Adipocyte (in vitro differentiated cells): ENCODE measurements at regions not wholly inside any gene's neighbourhood (a gene's known extent, or its start where the extent isn't known, plus 50 kb on each side); places are given as distances from the start of the nearest gene placed in this dataset.
A peak's percentile ranks its signal among the peaks of the same experiment; 100 is the strongest.

Experiments used
- DNase-seq: peaks from one replicate; pipeline ENCODE4 v3.0.0-alpha.2; 2015; ENCODE audit warnings: low read depth
- H3K27me3 ChIP-seq: replicated peaks from 2 replicates; pipeline ENCODE4 v1.7.0; 2013; ENCODE audit warnings: mild to moderate bottlenecking, low read length, moderate library complexity; ENCODE audit not compliant: control insufficient read depth, insufficient read depth
- H3K36me3 ChIP-seq: 2 replicates; pipeline ENCODE4 v1.7.0; 2013; ENCODE audit warnings: low read length, mild to moderate bottlenecking, moderate library complexity; ENCODE audit not compliant: control insufficient read depth, insufficient read depth, severe bottlenecking
- H3K4me1 ChIP-seq: 2 replicates; pipeline ENCODE4 v1.7.0; 2013; ENCODE audit warnings: mild to moderate bottlenecking, low read length, moderate library complexity; ENCODE audit not compliant: control insufficient read depth, insufficient read depth
- H3K4me3 ChIP-seq: 2 replicates; pipeline ENCODE4 v1.7.0; 2013; ENCODE audit warnings: mild to moderate bottlenecking, low read length, moderate library complexity
- H3K9ac ChIP-seq: 2 replicates; pipeline ENCODE4 v1.7.0; 2013; ENCODE audit warnings: mild to moderate bottlenecking, low read length, moderate library complexity
- H3K9me3 ChIP-seq: 2 replicates; pipeline ENCODE4 v1.7.0; 2013; ENCODE audit warnings: mild to moderate bottlenecking, low read length, moderate library complexity; ENCODE audit not compliant: control insufficient read depth

GRCh38 chr2:204274991-204275390, 270.3 kb upstream of the PARD3B start:
- DNase-seq, result no peak
- H3K4me3 ChIP-seq, result no peak overlapping the region
- H3K9me3 ChIP-seq, result peaks cover 3% of the 10 kb centered on the region
- no peaks in the 10 kb centered on the region for H3K36me3 ChIP-seq
- no peak overlapping the region for H3K9ac ChIP-seq
- peaks cover 4% of the 10 kb centered on the region for H3K27me3 ChIP-seq
- peaks cover 8% of the 10 kb centered on the region for H3K4me1 ChIP-seq

- no peak overlapping the region for H3K4me3 ChIP-seq
- H3K4me1 ChIP-seq, result peaks cover 11% of the 10 kb centered on the region
- H3K36me3 ChIP-seq, result no peaks in the 10 kb centered on the region
- no peak overlapping the region for H3K9ac ChIP-seq
- no peak for DNase-seq
- H3K27me3 ChIP-seq, result peaks cover 4% of the 10 kb centered on the region
- H3K9me3 ChIP-seq, result no peaks in the 10 kb centered on the region
These were observed 268.0 kb upstream of the PARD3B start for GRCh38 chr2:204277226-204277625.

- Histone ChIP-seq H3K9me3 (no peaks in the 10 kb centered on the region), H3K27me3 (peaks cover 4% of the 10 kb centered on the region), H3K9ac (no peak overlapping the region), H3K36me3 (no peaks in the 10 kb centered on the region), H3K4me3 (no peak overlapping the region), H3K4me1 (peaks cover 11% of the 10 kb centered on the region)
- no peak for DNase-seq
These were observed 266.8 kb upstream of the PARD3B start for GRCh38 chr2:204278454-204278853.

- Histone ChIP-seq H3K36me3 (no peaks in the 10 kb centered on the region), H3K27me3 (peaks cover under 1% of the 10 kb centered on the region), H3K9me3 (no peaks in the 10 kb centered on the region), H3K4me1 (peaks cover 11% of the 10 kb centered on the region), H3K9ac (no peak overlapping the region), H3K4me3 (no peak overlapping the region)
- DNase-seq, result no peak
These were observed 265.5 kb upstream of the PARD3B start for GRCh38 chr2:204279819-204280218.

- no peak for DNase-seq
- Histone ChIP-seq H3K4me1 (peaks cover 11% of the 10 kb centered on the region), H3K36me3 (no peaks in the 10 kb centered on the region), H3K4me3 (no peak overlapping the region), H3K27me3 (no peaks in the 10 kb centered on the region), H3K9ac (no peak overlapping the region), H3K9me3 (no peaks in the 10 kb centered on the region)
These were observed 265.0 kb upstream of the PARD3B start for GRCh38 chr2:204280262-204280668.

GRCh38 chr2:204282081-204282480, 263.2 kb upstream of the PARD3B start:
- H3K9ac ChIP-seq, result no peak overlapping the region
- no peak for DNase-seq
- no peak overlapping the region for H3K4me3 ChIP-seq

GRCh38 chr2:204282525-204282924, 262.8 kb upstream of the PARD3B start:
- no peaks in the 10 kb centered on the region for H3K9me3 ChIP-seq
- no peak overlapping the region for H3K9ac ChIP-seq
- H3K4me1 ChIP-seq, result peaks cover 11% of the 10 kb centered on the region
- no peaks in the 10 kb centered on the region for H3K27me3 ChIP-seq
- peak; percentile 12 for DNase-seq
- no peaks in the 10 kb centered on the region for H3K36me3 ChIP-seq
- no peak overlapping the region for H3K4me3 ChIP-seq

More at GRCh38 chr2:204282081-204282480, 263.2 kb upstream of the PARD3B start:
- Histone ChIP-seq H3K9me3 (no peaks in the 10 kb centered on the region), H3K36me3 (no peaks in the 10 kb centered on the region), H3K4me1 (peaks cover 11% of the 10 kb centered on the region), H3K27me3 (no peaks in the 10 kb centered on the region)

GRCh38 chr2:204289066-204289465, 256.2 kb upstream of the PARD3B start:
- Histone ChIP-seq H3K4me3 (no peak overlapping the region), H3K9me3 (no peaks in the 10 kb centered on the region), H3K27me3 (peaks cover 3% of the 10 kb centered on the region), H3K4me1 (peaks cover 7% of the 10 kb centered on the region), H3K36me3 (no peaks in the 10 kb centered on the region), H3K9ac (no peak overlapping the region)
- peak; percentile 64 for DNase-seq

- no peak overlapping the region for H3K9ac ChIP-seq
- H3K36me3 ChIP-seq, result no peaks in the 10 kb centered on the region
- DNase-seq, result no peak
- H3K4me1 ChIP-seq, result peaks cover 7% of the 10 kb centered on the region
- no peak overlapping the region for H3K4me3 ChIP-seq
- H3K27me3 ChIP-seq, result peaks cover 3% of the 10 kb centered on the region
- H3K9me3 ChIP-seq, result no peaks in the 10 kb centered on the region
These were observed 252.8 kb upstream of the PARD3B start for GRCh38 chr2:204292439-204292838.

GRCh38 chr2:204293884-204294747, 251.2 kb upstream of the PARD3B start:
- Histone ChIP-seq H3K27me3 (peaks cover 3% of the 10 kb centered on the region), H3K4me1 (peaks cover 7% of the 10 kb centered on the region), H3K9ac (no peak overlapping the region), H3K4me3 (no peak overlapping the region), H3K9me3 (no peaks in the 10 kb centered on the region), H3K36me3 (no peaks in the 10 kb centered on the region)
- no peak for DNase-seq

- DNase-seq, result no peak
- Histone ChIP-seq H3K36me3 (no peaks in the 10 kb centered on the region), H3K9ac (no peak overlapping the region), H3K4me1 (peaks cover 4% of the 10 kb centered on the region), H3K4me3 (no peak overlapping the region), H3K9me3 (no peaks in the 10 kb centered on the region), H3K27me3 (no peaks in the 10 kb centered on the region)
These were observed 246.9 kb upstream of the PARD3B start for GRCh38 chr2:204298404-204298803.
